Natural killer cell (primary cell): ENCODE measurements at regions not wholly inside any gene's neighbourhood (a gene's known extent, or its start where the extent isn't known, plus 50 kb on each side); places are given as distances from the start of the nearest gene placed in this dataset.
A peak's percentile ranks its signal among the peaks of the same experiment; 100 is the strongest.
"Not testable (repeated sequence)": the region's sequence is repeated elsewhere in the genome, so short reads cannot be mapped to it uniquely, and the experiment has no call there.

Experiments
- ATAC-seq, 3 donors: fragments of 150-1000 bp in 2 of 3; fragments of 200-7000 bp in 1 of 3; cut with Tn5 transposase; 1 replicate in 1 of 3; 2 replicates in 2 of 3; pipeline ENCODE4 v1.10.0; 2021; ENCODE audit warnings: mild to moderate bottlenecking in 2 of 3, moderate library complexity in 2 of 3
- DNase-seq, 2 donors: peaks; one replicate each; pipeline versions ENCODE4 v3.0.0 to v3.0.0-alpha.2; 2013 to 2021; ENCODE audit warnings: mixed read lengths in 1 of 2
- H3K27ac ChIP-seq: one replicate; pipeline ENCODE4 v1.5.1; 2013; ENCODE audit warnings: mild to moderate bottlenecking, low read length
- H3K27me3 ChIP-seq: one replicate; pipeline ENCODE4 v1.6.1; 2013; ENCODE audit warnings: low read length; ENCODE audit not compliant: control insufficient read depth, insufficient read depth
- H3K36me3 ChIP-seq: one replicate; pipeline ENCODE4 v1.6.1; 2013; ENCODE audit warnings: low read length; ENCODE audit not compliant: control insufficient read depth, insufficient read depth
- H3K4me1 ChIP-seq: one replicate; pipeline ENCODE4 v1.6.1; 2013; ENCODE audit warnings: low read length; ENCODE audit not compliant: control insufficient read depth, insufficient read depth
- H3K4me3 ChIP-seq: one replicate; pipeline ENCODE4 v1.5.1; 2013; ENCODE audit warnings: low read length
- H3K9me3 ChIP-seq: one replicate; pipeline ENCODE4 v1.6.1; 2013; ENCODE audit warnings: low read length; ENCODE audit not compliant: control insufficient read depth, insufficient read depth
- H3K27ac Mint-ChIP-seq, 2 donors: one replicate each; pipeline ENCODE4 v1.8.0; 2022; ENCODE audit warnings: mild to moderate bottlenecking in 2 of 2, mixed read lengths in 2 of 2, moderate library complexity in 1 of 2
- H3K27me3 Mint-ChIP-seq, 2 donors: one replicate each; pipeline ENCODE4 v1.8.0; 2022; ENCODE audit warnings: low read depth in 2 of 2, mixed read lengths in 2 of 2
- H3K36me3 Mint-ChIP-seq: one replicate; pipeline ENCODE4 v1.8.0; 2022; ENCODE audit warnings: mixed read lengths
- H3K4me1 Mint-ChIP-seq, 2 donors: one replicate each; pipeline ENCODE4 v1.8.0; 2022; ENCODE audit warnings: mixed read lengths in 2 of 2
- H3K4me3 Mint-ChIP-seq: one replicate; pipeline ENCODE4 v1.8.0; 2022; ENCODE audit warnings: mild to moderate bottlenecking, moderate library complexity, mixed read lengths
- H3K9me3 Mint-ChIP-seq, 2 donors: one replicate each; pipeline ENCODE4 v1.8.0; 2022; ENCODE audit warnings: mixed read lengths in 2 of 2
- WGBS: methylation state at CpG from one replicate; pipeline ENCODE4 v1.1.7; 2013; ENCODE audit warnings: missing lambda C conversion rate; ENCODE audit not compliant: insufficient coverage; 5-methylcytosine and 5-hydroxymethylcytosine counted together
- intact Hi-C: fragments of 100-400 bp; cut with micrococcal nuclease; formaldehyde crosslinking; loops from one replicate; pipeline ENCODE4 v1.14.2; 2022
- TF ChIP-seq, protein P1 (sequence below): fragments of 200-600 bp; IDR thresholded peaks from one replicate; pipeline ENCODE4 v1.8.0; 2022; ENCODE audit warnings: antibody characterized with exemption

DNA sequence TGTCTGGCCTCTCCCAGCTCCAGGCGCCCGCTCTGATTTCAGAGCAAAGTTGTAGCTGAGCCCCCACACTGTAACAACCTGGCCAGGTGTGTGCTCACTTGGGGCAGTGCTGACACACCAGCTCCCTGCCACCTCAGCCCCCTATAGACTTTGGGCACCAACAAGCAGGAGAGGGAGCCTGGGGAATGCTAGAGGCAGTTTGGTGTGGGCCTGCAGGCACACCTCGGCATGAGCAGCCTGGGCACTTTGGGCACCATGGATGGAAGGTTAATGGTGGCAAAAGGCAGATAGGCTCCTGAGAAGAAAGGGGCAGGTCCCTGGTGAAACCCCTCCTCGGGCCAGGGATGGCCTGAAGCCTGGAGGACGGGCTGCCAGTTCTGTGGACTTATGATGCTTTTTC is 212.7 kb upstream of the GNAI1 start:
- 87% methylated on average over 5 of the region's 5 CpGs for WGBS
- TF ChIP-seq, protein P1, sequence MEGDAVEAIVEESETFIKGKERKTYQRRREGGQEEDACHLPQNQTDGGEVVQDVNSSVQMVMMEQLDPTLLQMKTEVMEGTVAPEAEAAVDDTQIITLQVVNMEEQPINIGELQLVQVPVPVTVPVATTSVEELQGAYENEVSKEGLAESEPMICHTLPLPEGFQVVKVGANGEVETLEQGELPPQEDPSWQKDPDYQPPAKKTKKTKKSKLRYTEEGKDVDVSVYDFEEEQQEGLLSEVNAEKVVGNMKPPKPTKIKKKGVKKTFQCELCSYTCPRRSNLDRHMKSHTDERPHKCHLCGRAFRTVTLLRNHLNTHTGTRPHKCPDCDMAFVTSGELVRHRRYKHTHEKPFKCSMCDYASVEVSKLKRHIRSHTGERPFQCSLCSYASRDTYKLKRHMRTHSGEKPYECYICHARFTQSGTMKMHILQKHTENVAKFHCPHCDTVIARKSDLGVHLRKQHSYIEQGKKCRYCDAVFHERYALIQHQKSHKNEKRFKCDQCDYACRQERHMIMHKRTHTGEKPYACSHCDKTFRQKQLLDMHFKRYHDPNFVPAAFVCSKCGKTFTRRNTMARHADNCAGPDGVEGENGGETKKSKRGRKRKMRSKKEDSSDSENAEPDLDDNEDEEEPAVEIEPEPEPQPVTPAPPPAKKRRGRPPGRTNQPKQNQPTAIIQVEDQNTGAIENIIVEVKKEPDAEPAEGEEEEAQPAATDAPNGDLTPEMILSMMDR = no peak
- no peaks in the 10 kb centered on the region for H3K9me3 ChIP-seq
- Mint-ChIP-seq H3K27ac (no peak overlapping the region), H3K4me1 (no peaks in the 10 kb centered on the region), H3K27me3 (no peaks in the 10 kb centered on the region), H3K36me3 (no peaks in the 10 kb centered on the region), H3K9me3 (peaks cover 10 to 17% of the 10 kb centered on the region in 2 donors), H3K4me3 (no peak overlapping the region)
- ATAC-seq (no peak), DNase-seq (no peak)
- no peaks in the 10 kb centered on the region for H3K36me3 ChIP-seq
- no peaks in the 10 kb centered on the region for H3K27me3 ChIP-seq
- no peak overlapping the region for H3K4me3 ChIP-seq
- intact Hi-C loops = no loop called here
- H3K4me1 ChIP-seq = no peaks in the 10 kb centered on the region
- H3K27ac ChIP-seq = no peak overlapping the region

- H3K4me3 Mint-ChIP-seq, DNase-seq, H3K4me1 Mint-ChIP-seq, H3K4me1 ChIP-seq, intact Hi-C loops, H3K27ac Mint-ChIP-seq, H3K9me3 ChIP-seq, H3K36me3 ChIP-seq, H3K4me3 ChIP-seq, H3K27me3 Mint-ChIP-seq, ATAC-seq, H3K27me3 ChIP-seq, H3K27ac ChIP-seq, H3K36me3 Mint-ChIP-seq: not testable (repeated sequence)
- peaks cover 15 to 25% of the 10 kb centered on the region in 2 donors for H3K9me3 Mint-ChIP-seq
- WGBS = 84% methylated on average over 2 of the region's 2 CpGs
These were observed 216.0 kb upstream of the GNAI1 start for GRCh38 chr7:79918632-79919031.

DNA sequence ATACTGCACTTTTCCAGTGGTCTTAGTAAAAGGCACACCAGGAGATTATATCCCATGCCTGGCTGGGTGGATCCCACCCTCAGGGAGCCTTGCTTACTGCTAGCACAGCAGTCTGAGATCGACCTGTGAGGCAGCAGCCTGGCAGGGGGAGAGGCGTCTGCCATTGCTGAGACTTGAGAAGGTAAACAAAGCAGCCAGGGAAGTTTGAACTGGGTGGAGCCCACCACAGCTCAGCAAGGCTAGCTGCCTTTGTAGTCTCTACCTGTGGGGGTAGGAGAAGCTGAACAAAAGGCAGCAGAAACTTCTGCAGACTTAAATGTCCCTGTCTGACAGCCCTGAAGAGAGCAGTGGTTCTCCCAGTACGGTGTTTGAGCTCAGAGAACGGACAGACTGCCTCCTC is 219.3 kb upstream of the GNAI1 start:
- H3K4me3 ChIP-seq, H3K36me3 Mint-ChIP-seq, H3K27ac Mint-ChIP-seq, H3K27ac ChIP-seq, H3K4me3 Mint-ChIP-seq, H3K27me3 Mint-ChIP-seq, H3K36me3 ChIP-seq, H3K4me1 Mint-ChIP-seq, H3K9me3 ChIP-seq, H3K27me3 ChIP-seq, ATAC-seq, H3K4me1 ChIP-seq, intact Hi-C loops: not testable (repeated sequence)
- 67% methylated on average over 4 of the region's 4 CpGs for WGBS
- peak in 1 of 2 donors; percentile 14 for DNase-seq
- H3K9me3 Mint-ChIP-seq = peaks cover 14 to 32% of the 10 kb centered on the region in 2 donors

DNA sequence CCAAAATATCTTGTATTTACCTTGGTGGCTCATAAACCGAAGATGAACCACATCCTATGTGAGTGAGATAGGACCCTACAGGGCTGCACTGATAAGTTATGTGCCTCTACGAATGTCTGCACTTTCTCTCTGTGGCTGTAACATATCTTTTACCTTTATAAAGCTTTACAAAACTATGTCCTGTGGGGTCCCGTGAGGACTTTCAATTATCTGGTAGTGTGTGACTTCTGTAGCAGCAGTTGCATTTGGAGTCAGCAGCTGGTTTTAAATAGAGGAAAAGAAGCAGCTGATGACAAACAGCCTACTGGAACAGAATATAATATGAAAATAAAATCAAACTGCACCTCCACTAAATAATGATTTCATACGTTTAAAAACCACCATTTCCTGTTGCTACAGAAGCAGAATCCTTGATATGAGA is 222.4 kb upstream of the GNAI1 start:
- Histone ChIP-seq H3K9me3 (peaks cover 7% of the 10 kb centered on the region), H3K4me3 (no peak overlapping the region), H3K27ac (no peak overlapping the region), H3K4me1 (no peaks in the 10 kb centered on the region), H3K27me3 (no peaks in the 10 kb centered on the region), H3K36me3 (no peaks in the 10 kb centered on the region)
- 0% methylated on average over 2 of the region's 4 CpGs for WGBS
- Mint-ChIP-seq H3K4me1 (peaks cover 0 to 6% of the 10 kb centered on the region in 2 donors), H3K9me3 (peaks cover 15 to 28% of the 10 kb centered on the region in 2 donors), H3K36me3 (no peaks in the 10 kb centered on the region), H3K27me3 (no peaks in the 10 kb centered on the region), H3K27ac (no peak overlapping the region), H3K4me3 (no peak overlapping the region)
- TF ChIP-seq, protein P1 = no peak
- intact Hi-C loops = no loop called here
- peak in 1 of 2 donors; percentile 29 for DNase-seq
- no peak for ATAC-seq

DNA sequence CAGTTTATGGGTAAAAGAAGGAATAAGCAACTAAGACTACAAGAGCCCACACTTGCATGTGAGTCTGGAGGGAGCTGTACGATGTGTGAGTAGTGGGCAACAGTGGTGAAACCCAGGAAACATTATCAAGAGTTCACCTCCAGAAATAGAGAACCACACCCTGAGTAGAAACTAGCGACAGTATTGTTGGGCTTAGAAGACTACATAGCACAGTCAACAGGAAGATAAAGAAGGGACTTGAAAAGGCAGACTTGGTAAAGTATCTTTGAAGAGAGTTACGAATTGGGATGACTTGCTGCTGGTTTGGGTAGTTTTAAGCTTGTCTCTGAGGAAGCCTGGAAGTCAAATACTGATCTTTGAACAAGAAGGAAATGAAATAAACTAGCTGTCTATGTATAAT is 223.2 kb upstream of the GNAI1 start:
- peaks cover 13 to 24% of the 10 kb centered on the region in 2 donors for H3K9me3 Mint-ChIP-seq
- H3K36me3 Mint-ChIP-seq = no peaks in the 10 kb centered on the region
- Histone ChIP-seq H3K27me3 (no peaks in the 10 kb centered on the region), H3K36me3 (no peaks in the 10 kb centered on the region), H3K9me3 (peaks cover 7% of the 10 kb centered on the region), H3K4me1 (no peaks in the 10 kb centered on the region), H3K27ac (no peak overlapping the region), H3K4me3 (no peak overlapping the region)
- ATAC-seq = no peak
- no peak overlapping the region for H3K27ac Mint-ChIP-seq
- H3K4me1 Mint-ChIP-seq = peaks cover 0 to 6% of the 10 kb centered on the region in 2 donors
- WGBS = 35% methylated on average over 3 of the region's 3 CpGs
- H3K27me3 Mint-ChIP-seq = no peaks in the 10 kb centered on the region
- DNase-seq = peak in 1 of 2 donors; percentile 8
- intact Hi-C loops = no loop called here
- no peak overlapping the region for H3K4me3 Mint-ChIP-seq
- TF ChIP-seq, protein P1 = no peak
